Glutamatergic neuron (in vitro differentiated cells): ENCODE measurements at regions not wholly inside any gene's neighbourhood (a gene's known extent, or its start where the extent isn't known, plus 50 kb on each side); places are given as distances from the start of the nearest gene placed in this dataset.

ENCODE experiments used
- DNase-seq: peaks from one replicate; pipeline ENCODE4 v3.0.0; 2022
- H3K27ac Mint-ChIP-seq: one replicate; pipeline ENCODE4 v1.8.0; 2020; ENCODE audit warnings: mild to moderate bottlenecking, mixed read lengths, inconsistent platforms; ENCODE audit not compliant: unreplicated experiment
- H3K27me3 Mint-ChIP-seq: one replicate; pipeline ENCODE4 v1.8.0; 2020; ENCODE audit warnings: mild to moderate bottlenecking, moderate library complexity, mixed read lengths, inconsistent platforms; ENCODE audit not compliant: unreplicated experiment
- H3K36me3 Mint-ChIP-seq: one replicate; pipeline ENCODE4 v1.8.0; 2020; ENCODE audit warnings: mild to moderate bottlenecking, mixed read lengths, inconsistent platforms; ENCODE audit not compliant: unreplicated experiment
- H3K4me1 Mint-ChIP-seq: one replicate; pipeline ENCODE4 v1.8.0; 2020; ENCODE audit warnings: mild to moderate bottlenecking, low read depth, mixed read lengths, inconsistent platforms; ENCODE audit not compliant: unreplicated experiment
- H3K4me3 Mint-ChIP-seq: one replicate; pipeline ENCODE4 v1.8.0; 2020; ENCODE audit warnings: mild to moderate bottlenecking, mixed read lengths, inconsistent platforms; ENCODE audit not compliant: unreplicated experiment
- H3K9me3 Mint-ChIP-seq: one replicate; pipeline ENCODE4 v1.8.0; 2020; ENCODE audit warnings: mild to moderate bottlenecking, moderate library complexity, mixed read lengths, inconsistent platforms; ENCODE audit not compliant: unreplicated experiment
- CTCF ChIP-seq: fragments of 200-600 bp; sonication (generic); IDR thresholded peaks from one replicate; pipeline ENCODE4 v1.5.0; 2021; ENCODE audit not compliant: partially characterized antibody, unreplicated experiment

GRCh38 chr9:73743826-73744225, 592.2 kb downstream of the ANXA1 start:
- no peak for DNase-seq
- no peak for TF ChIP-seq CTCF
- H3K4me3 Mint-ChIP-seq = no peak overlapping the region
- H3K9me3 Mint-ChIP-seq = no peaks in the 10 kb centered on the region
- H3K4me1 Mint-ChIP-seq = no peaks in the 10 kb centered on the region
- no peak overlapping the region for H3K27ac Mint-ChIP-seq
- no peaks in the 10 kb centered on the region for H3K27me3 Mint-ChIP-seq
- no peaks in the 10 kb centered on the region for H3K36me3 Mint-ChIP-seq

GRCh38 chr9:73745598-73745997, 593.9 kb downstream of the ANXA1 start:
- no peak for DNase-seq
- Mint-ChIP-seq H3K4me3 (no peak overlapping the region), H3K27me3 (no peaks in the 10 kb centered on the region), H3K9me3 (no peaks in the 10 kb centered on the region), H3K4me1 (no peaks in the 10 kb centered on the region), H3K27ac (no peak overlapping the region), H3K36me3 (no peaks in the 10 kb centered on the region)
- no peak for TF ChIP-seq CTCF

- Mint-ChIP-seq H3K27ac (no peak overlapping the region), H3K36me3 (no peaks in the 10 kb centered on the region), H3K4me1 (no peaks in the 10 kb centered on the region), H3K27me3 (no peaks in the 10 kb centered on the region), H3K9me3 (no peaks in the 10 kb centered on the region), H3K4me3 (no peak overlapping the region)
- no peak for DNase-seq
- no peak for TF ChIP-seq CTCF
Measured at GRCh38 chr9:73753171-73753570, 601.5 kb downstream of the ANXA1 start.

GRCh38 chr9:73761905-73762304, 610.2 kb downstream of the ANXA1 start:
- Mint-ChIP-seq H3K27me3 (peaks cover 3% of the 10 kb centered on the region), H3K36me3 (peaks cover 4% of the 10 kb centered on the region), H3K4me3 (no peak overlapping the region), H3K4me1 (peaks cover 2% of the 10 kb centered on the region), H3K27ac (no peak overlapping the region), H3K9me3 (no peaks in the 10 kb centered on the region)
- DNase-seq = no peak
- no peak for TF ChIP-seq CTCF

- no peak overlapping the region for H3K27ac Mint-ChIP-seq
- H3K27me3 Mint-ChIP-seq = no peaks in the 10 kb centered on the region
- no peaks in the 10 kb centered on the region for H3K4me1 Mint-ChIP-seq
- no peaks in the 10 kb centered on the region for H3K36me3 Mint-ChIP-seq
- H3K4me3 Mint-ChIP-seq = no peak overlapping the region
- DNase-seq = no peak
- H3K9me3 Mint-ChIP-seq = no peaks in the 10 kb centered on the region
- TF ChIP-seq CTCF = no peak
Measured at GRCh38 chr9:73773896-73774295, 622.2 kb downstream of the ANXA1 start.
